OCI-LY3 (cell line): ENCODE measurements at regions not wholly inside any gene's neighbourhood (a gene's known extent, or its start where the extent isn't known, plus 50 kb on each side); places are given as distances from the start of the nearest gene placed in this dataset.

ENCODE experiments used
- EZH2phosphoT487 ChIP-seq: fragments of 200-600 bp; shearing (Covaris generic); IDR thresholded peaks from 2 replicates; pipeline ENCODE4 v1.6.1; 2018; ENCODE audit warnings: antibody characterized with exemption, mixed run types, low read depth
- TF ChIP-seq, protein P1 (sequence below): fragments of 200-600, 300-600 bp; sonication (generic); IDR thresholded peaks from 2 replicates; pipeline ENCODE4 v1.5.1; 2014; ENCODE audit warnings: antibody characterized with exemption, low read length, low read depth

DNA sequence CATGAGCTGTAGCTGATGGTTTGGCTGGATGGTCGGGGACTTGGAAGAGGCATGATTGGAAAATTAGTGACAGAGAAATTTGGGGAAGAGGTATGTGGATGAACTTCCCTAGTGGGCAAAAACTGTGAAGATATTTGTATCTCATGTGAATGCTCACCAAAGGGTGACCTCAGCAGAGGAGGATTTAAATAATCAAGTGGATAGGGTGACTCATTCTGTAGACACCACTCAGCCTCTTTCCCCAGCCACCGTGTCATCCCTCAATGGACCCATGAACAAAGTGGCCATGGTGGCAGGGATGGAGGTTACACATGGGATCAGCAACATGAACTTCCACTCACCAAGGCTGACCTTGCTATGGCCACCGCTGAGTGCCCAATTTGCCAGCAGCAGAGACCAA, 60.8 kb upstream of the KRAS start:
- TF ChIP-seq, protein P1, sequence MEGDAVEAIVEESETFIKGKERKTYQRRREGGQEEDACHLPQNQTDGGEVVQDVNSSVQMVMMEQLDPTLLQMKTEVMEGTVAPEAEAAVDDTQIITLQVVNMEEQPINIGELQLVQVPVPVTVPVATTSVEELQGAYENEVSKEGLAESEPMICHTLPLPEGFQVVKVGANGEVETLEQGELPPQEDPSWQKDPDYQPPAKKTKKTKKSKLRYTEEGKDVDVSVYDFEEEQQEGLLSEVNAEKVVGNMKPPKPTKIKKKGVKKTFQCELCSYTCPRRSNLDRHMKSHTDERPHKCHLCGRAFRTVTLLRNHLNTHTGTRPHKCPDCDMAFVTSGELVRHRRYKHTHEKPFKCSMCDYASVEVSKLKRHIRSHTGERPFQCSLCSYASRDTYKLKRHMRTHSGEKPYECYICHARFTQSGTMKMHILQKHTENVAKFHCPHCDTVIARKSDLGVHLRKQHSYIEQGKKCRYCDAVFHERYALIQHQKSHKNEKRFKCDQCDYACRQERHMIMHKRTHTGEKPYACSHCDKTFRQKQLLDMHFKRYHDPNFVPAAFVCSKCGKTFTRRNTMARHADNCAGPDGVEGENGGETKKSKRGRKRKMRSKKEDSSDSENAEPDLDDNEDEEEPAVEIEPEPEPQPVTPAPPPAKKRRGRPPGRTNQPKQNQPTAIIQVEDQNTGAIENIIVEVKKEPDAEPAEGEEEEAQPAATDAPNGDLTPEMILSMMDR: no peak
- no peak for TF ChIP-seq EZH2phosphoT487
